NCI-H82 treated with DMSO at 0.1 percent for 48 hours (cell line): ENCODE measurements at regions not wholly inside any gene's neighbourhood (a gene's known extent, or its start where the extent isn't known, plus 50 kb on each side); places are given as distances from the start of the nearest gene placed in this dataset.

Source experiments
- DNase-seq: peaks from one replicate; lab custom pipeline; 2025; ENCODE audit not compliant: unreplicated experiment; lab: John Stamatoyannopoulos, UW

GRCh38 chr4:22895482-22895881, 202.7 kb downstream of the GBA3 start:
- DNase-seq = no peak

GRCh38 chr4:22884157-22884556, 191.4 kb downstream of the GBA3 start:
- no peak for DNase-seq

DNA sequence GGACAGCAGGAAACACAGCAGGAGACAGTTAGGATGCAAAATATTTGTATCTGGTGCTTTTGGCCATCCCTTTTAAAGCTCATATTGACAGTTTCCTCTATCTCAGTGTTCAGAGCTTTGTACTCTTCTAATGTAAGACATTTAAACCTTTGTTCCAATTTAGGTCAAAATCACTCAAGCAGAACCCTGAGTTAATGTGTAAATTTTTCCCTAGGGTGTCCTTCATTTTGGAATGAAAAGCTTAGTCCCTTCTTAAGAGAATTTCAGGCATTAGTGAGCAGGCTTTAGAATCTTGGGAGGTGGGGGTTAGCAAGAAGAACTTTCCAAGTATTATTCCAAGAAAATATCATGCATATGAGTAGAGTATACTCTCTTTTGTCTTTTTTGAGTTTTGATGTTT, 188.7 kb downstream of the GBA3 start:
- DNase-seq = no peak

- no peak for DNase-seq
Observed at GRCh38 chr4:22877486-22878052, 184.8 kb downstream of the GBA3 start.

DNA sequence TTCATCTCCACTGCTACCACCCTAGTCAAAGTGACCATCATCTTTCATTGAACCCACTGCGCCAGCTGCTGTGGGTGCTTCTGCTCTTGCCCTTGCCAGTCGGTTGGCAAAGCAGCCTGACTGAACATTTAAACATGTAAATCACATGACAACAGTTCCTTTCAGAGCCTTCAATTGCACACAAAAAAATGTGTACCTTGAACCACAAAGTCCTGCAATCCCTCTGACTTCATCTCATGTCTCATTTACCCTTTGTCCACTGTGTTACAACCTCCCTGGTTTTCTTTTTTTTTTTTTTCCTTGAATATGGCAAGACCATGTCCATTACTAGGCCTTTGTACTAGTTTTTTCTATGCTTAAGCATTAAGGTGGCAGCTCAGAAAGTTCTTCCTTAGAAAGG, 183.5 kb downstream of the GBA3 start:
- no peak for DNase-seq

DNA sequence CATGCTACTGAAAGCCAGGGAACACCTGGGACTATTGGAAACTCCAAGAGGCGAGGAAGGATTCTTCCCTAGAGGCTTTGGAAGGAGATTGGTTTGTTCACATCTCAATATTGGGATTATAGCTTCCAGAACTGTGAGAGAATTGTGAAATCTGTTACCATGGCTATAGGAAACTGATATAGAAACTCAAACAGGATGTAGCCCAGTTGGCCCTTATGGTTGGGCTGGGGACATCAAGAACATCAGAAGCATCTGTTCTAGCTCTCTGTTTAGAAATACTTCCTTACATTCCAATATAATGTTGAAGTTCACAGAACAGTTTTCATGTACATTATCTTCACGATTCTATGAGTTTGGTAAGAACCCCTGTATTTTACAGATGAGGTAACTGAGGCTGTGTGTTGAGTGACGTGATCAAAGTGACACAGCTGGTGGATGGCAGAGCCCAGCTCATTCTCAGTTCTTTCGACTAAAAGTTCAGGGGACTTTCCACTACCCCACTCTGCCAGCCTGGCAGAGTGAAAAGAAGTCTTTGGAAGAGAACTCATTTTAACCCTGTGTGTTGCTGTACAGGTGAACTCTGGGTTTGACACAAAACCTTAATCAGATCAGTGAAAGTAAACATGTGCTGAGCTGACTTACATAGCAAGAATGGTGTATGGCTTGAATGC, 183.0 kb downstream of the GBA3 start:
- DNase-seq = no peak

- no peak for DNase-seq
Observed at GRCh38 chr4:22874334-22874912, 181.7 kb downstream of the GBA3 start.

DNA sequence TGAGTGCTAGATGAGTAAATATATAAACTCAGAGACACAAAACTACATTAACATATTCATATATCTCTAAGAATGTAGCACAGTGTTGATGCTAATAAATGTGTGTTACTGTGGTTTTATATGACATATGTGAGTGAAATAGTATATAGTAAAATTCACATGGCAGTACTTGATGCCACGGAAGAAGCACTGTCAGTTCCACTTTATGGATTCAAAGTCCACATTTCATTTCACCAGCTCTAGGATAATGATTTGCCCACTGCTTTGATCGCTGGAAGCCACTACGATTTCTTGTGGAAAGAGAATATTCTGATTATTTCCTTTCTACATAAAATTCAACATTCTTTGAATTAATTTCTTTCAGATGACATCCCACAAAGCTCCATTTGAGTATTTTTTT, 181.2 kb downstream of the GBA3 start:
- no peak for DNase-seq

GRCh38 chr4:22870847-22871449, 178.2 kb downstream of the GBA3 start:
- no peak for DNase-seq

- DNase-seq = no peak
Observed at GRCh38 chr4:22869235-22869634, 176.5 kb downstream of the GBA3 start.
